Esophagus muscularis mucosa (tissue), 4 donors: ENCODE measurements at regions not wholly inside any gene's neighbourhood (a gene's known extent, or its start where the extent isn't known, plus 50 kb on each side); places are given as distances from the start of the nearest gene placed in this dataset.

Experiments used
- DNase-seq: peaks from one replicate; pipeline ENCODE4 v3.0.0-alpha.2; 2017; ENCODE audit errors: extremely low spot score
- H3K27ac ChIP-seq, 4 donors: fragments of 200-600 bp; sonication (generic); replicated peaks in 1 of 4; 1 replicate in 3 of 4; 2 replicates in 1 of 4; pipeline ENCODE4 v1.5.1; 2016 to 2019; ENCODE audit warnings: mild to moderate bottlenecking in 1 of 4
- H3K27me3 ChIP-seq, 4 donors: fragments of 200-600 bp; sonication (generic); one replicate each; pipeline versions ENCODE4 v1.5.1 to v1.6.0; 2016 to 2019
- H3K36me3 ChIP-seq, 4 donors: fragments of 200-600 bp; sonication (generic); one replicate each; pipeline ENCODE4 v1.5.1; 2016 to 2019
- H3K4me1 ChIP-seq, 4 donors: fragments of 200-600 bp; sonication (generic); one replicate each; pipeline ENCODE4 v1.5.1; 2016 to 2019
- H3K4me3 ChIP-seq, 4 donors: fragments of 200-600 bp; sonication (generic); 1 replicate in 2 of 4; 2 replicates in 2 of 4; pipeline ENCODE4 v1.5.1; 2016 to 2019; ENCODE audit warnings: mild to moderate bottlenecking in 4 of 4, moderate library complexity in 1 of 4
- H3K9me3 ChIP-seq, 4 donors: fragments of 200-600 bp; sonication (generic); 1 replicate in 3 of 4; 2 replicates in 1 of 4; pipeline ENCODE4 v1.5.1; 2016 to 2019
- CTCF ChIP-seq, 3 experiments: fragments of 200-600 bp in 2 of 3; fragments of 450-650 bp in 1 of 3; sonication (generic) in 2 of 3; IDR thresholded peaks; one replicate each; pipeline ENCODE4 v1.5.1; 2017 to 2019; ENCODE audit warnings: antibody characterized with exemption in 3 of 3, mild to moderate bottlenecking in 2 of 3, moderate library complexity in 1 of 3
- EP300 ChIP-seq: sonication (generic); formaldehyde crosslinking; IDR thresholded peaks from one replicate; pipeline ENCODE4 v1.6.1; 2017; ENCODE audit warnings: antibody characterized with exemption
- POLR2A ChIP-seq: fragments of 450-650 bp; IDR thresholded peaks from one replicate; pipeline ENCODE4 v1.6.1; 2017; ENCODE audit warnings: antibody characterized with exemption, moderate library complexity, mild to moderate bottlenecking, low read depth
- POLR2AphosphoS5 ChIP-seq, 2 donors: sonication (generic); formaldehyde crosslinking; IDR thresholded peaks; one replicate each; pipeline ENCODE4 v1.6.1; 2017; ENCODE audit warnings: antibody characterized with exemption in 2 of 2
- WGBS: methylation state at CpG from one replicate; pipeline ENCODE4 v1.1.5; 2018; 5-methylcytosine and 5-hydroxymethylcytosine counted together
- intact Hi-C: fragments of 100-400 bp; cut with DNase I; formaldehyde crosslinking; loops from one replicate; pipeline ENCODE4 v1.15.1; 2023

GRCh38 chr1:116819081-116819480 is 64.9 kb downstream of the CD2 start:
- DNase-seq, result no peak
- Histone ChIP-seq H3K36me3 (no peaks in the 10 kb centered on the region), H3K27ac (no peak overlapping the region), H3K4me3 (no peak overlapping the region), H3K4me1 (no peaks in the 10 kb centered on the region), H3K27me3 (no peaks in the 10 kb centered on the region), H3K9me3 (no peaks in the 10 kb centered on the region)
- TF ChIP-seq POLR2AphosphoS5 (IDR thresholded peaks at IDR 0.05) (no peak), EP300 (no peak), CTCF (IDR thresholded peaks at IDR 0.05) (no peak), POLR2A (no peak)
- intact Hi-C loops, result no loop called here
- WGBS, result 85% methylated on average over 6 of the region's 6 CpGs

GRCh38 chr1:116820369-116820768 is 66.1 kb downstream of the CD2 start:
- WGBS, result 45% methylated on average over 6 of the region's 6 CpGs
- Histone ChIP-seq H3K27me3 (no peaks in the 10 kb centered on the region), H3K4me1 (peaks cover 0 to 3% (median 0%) of the 10 kb centered on the region in 4 donors), H3K27ac (no peak overlapping the region), H3K36me3 (no peaks in the 10 kb centered on the region), H3K4me3 (no peak overlapping the region), H3K9me3 (no peaks in the 10 kb centered on the region)
- intact Hi-C loops, result no loop called here
- TF ChIP-seq EP300, result no peak
- no peak for TF ChIP-seq POLR2AphosphoS5 (IDR thresholded peaks at IDR 0.05)
- TF ChIP-seq POLR2A, result no peak
- TF ChIP-seq CTCF (IDR thresholded peaks at IDR 0.05), result no peak
- no peak for DNase-seq

- DNase-seq, result no peak
- H3K9me3 ChIP-seq, result no peaks in the 10 kb centered on the region
- TF ChIP-seq CTCF (IDR thresholded peaks at IDR 0.05) (no peak), POLR2A (no peak), EP300 (no peak), POLR2AphosphoS5 (IDR thresholded peaks at IDR 0.05) (no peak)
- no peaks in the 10 kb centered on the region for H3K36me3 ChIP-seq
- WGBS, result 100% methylated on average over 2 of the region's 2 CpGs
- no peaks in the 10 kb centered on the region for H3K27me3 ChIP-seq
- no peak overlapping the region for H3K27ac ChIP-seq
- intact Hi-C loops, result no loop called here
- no peak overlapping the region for H3K4me3 ChIP-seq
- H3K4me1 ChIP-seq, result peaks cover 0 to 4% (median 0%) of the 10 kb centered on the region in 4 donors
Measured at GRCh38 chr1:116821763-116822162, 67.5 kb downstream of the CD2 start.

- TF ChIP-seq POLR2A, result no peak
- TF ChIP-seq CTCF (IDR thresholded peaks at IDR 0.05), result no peak
- TF ChIP-seq EP300, result no peak
- no peak for TF ChIP-seq POLR2AphosphoS5 (IDR thresholded peaks at IDR 0.05)
- Histone ChIP-seq H3K27me3 (no peaks in the 10 kb centered on the region), H3K9me3 (no peaks in the 10 kb centered on the region), H3K36me3 (no peaks in the 10 kb centered on the region), H3K4me3 (no peak overlapping the region), H3K27ac (no peak overlapping the region), H3K4me1 (peaks cover 0 to 4% (median 0%) of the 10 kb centered on the region in 4 donors)
- WGBS, result 69% methylated on average over 5 of the region's 5 CpGs
- DNase-seq, result no peak
- intact Hi-C loops, result no loop called here
Measured at GRCh38 chr1:116824631-116825206, 70.5 kb downstream of the CD2 start.

- Histone ChIP-seq H3K4me1 (peaks cover 0 to 4% (median 0%) of the 10 kb centered on the region in 4 donors), H3K36me3 (no peaks in the 10 kb centered on the region), H3K27me3 (no peaks in the 10 kb centered on the region), H3K9me3 (no peaks in the 10 kb centered on the region), H3K4me3 (no peak overlapping the region), H3K27ac (no peak overlapping the region)
- TF ChIP-seq CTCF (IDR thresholded peaks at IDR 0.05) (no peak), EP300 (no peak), POLR2AphosphoS5 (IDR thresholded peaks at IDR 0.05) (no peak), POLR2A (no peak)
- WGBS, result 37% methylated on average over 5 of the region's 5 CpGs
- DNase-seq, result no peak
- intact Hi-C loops, result no loop called here
Measured at GRCh38 chr1:116825207-116825719, 71.0 kb downstream of the CD2 start.
